NCI-H1092 (cell line): ENCODE measurements at regions not wholly inside any gene's neighbourhood (a gene's known extent, or its start where the extent isn't known, plus 50 kb on each side); places are given as distances from the start of the nearest gene placed in this dataset.

ENCODE experiments used
- DNase-seq: peaks from one replicate; lab custom pipeline; 2025; lab: John Stamatoyannopoulos, UW

DNA sequence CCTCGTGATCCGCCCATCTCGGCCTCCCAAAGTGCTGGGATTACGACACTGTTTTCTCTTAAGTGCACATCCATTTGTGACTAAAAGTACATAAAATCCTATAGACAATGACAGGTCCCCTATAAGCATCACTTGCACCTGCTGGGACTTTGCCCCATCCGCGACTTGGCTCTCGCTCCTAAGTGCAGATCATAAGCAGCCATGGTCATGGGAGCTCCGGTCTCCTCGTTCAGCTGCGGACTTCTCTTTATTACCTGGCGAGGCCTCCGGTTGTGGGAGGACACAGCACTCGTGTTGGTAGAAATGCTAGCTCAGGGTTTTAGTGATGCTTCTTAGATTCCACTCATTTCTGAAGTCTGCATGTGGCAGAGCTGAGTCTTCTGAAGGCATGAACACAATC lies 92.7 kb upstream of the ST6GAL2 start:
- DNase-seq, result no peak

DNA sequence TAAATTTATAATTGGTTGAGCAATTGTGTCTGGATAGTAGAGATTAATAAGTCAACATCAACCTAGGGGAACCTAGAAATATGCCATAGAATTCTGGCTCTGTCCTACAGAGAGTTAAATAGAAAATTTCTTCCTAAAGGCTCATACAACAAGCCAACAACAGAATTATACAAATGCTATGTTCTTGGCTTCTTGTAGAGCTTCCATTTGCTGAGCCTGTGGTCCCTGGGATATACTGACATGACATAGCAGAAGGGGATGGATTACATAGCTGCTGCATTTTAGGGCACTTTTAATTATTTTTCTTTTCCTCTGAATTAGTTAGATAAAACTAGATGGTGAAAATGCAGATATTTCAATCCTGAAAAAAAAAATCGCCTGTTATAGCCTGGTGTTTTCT lies 95.5 kb upstream of the ST6GAL2 start:
- DNase-seq, result no peak

DNA sequence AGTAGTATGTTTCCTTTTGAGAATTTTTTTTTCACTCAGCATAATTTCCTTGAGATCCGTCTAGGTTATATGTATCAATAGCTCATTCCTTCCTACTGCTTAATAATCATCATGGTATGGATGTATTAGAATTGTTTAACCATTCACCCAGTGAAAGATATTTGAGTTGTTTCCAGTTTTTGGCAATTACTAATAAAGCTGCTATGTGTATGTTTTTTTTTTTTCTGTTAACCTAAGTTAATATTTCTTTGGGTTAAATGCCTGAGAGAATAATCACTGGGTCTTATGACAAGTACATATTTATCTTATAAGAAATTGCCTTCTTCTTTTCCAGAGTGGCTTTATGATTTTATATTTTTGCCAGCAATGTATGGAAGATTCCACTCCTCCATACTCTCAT lies 96.4 kb upstream of the ST6GAL2 start:
- no peak for DNase-seq

DNA sequence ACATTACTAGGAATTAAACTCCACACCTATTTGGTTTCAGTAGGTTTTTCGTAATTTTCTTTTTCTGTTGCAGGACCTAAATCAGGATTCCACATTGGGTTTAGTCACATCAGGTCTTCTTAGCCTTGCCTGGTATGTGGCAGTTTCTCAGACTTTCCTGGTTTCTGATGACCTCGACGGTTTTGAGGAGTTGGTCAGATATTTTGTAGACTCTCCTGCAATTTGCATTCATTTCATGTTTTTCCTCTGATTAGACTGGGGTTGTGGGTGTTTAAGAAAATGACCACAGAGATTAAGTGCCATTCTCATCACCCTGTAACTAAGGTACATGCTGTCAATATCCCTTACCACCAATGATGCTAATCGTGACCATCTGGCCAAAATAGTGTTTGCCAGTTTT lies 97.3 kb upstream of the ST6GAL2 start:
- DNase-seq, result no peak

DNA sequence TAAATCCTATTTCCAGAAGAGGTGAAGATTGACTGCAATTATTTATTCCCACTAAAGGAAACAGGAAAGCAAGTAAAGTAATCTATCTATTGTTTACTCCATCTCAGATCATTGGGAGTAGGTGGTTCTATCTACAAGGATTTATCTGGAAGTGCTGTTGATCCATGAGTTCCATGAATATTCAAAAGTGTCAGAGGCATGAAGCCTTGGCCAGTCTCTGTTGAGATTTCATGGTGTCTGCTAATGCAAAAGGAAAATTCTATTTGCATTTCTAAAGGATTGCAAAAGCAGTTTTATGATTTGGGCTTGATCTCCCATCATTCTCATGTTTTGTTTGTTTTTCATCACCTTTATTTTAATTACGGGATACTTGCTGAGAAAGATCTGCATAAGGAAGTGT lies 102.4 kb upstream of the ST6GAL2 start:
- no peak for DNase-seq

DNA sequence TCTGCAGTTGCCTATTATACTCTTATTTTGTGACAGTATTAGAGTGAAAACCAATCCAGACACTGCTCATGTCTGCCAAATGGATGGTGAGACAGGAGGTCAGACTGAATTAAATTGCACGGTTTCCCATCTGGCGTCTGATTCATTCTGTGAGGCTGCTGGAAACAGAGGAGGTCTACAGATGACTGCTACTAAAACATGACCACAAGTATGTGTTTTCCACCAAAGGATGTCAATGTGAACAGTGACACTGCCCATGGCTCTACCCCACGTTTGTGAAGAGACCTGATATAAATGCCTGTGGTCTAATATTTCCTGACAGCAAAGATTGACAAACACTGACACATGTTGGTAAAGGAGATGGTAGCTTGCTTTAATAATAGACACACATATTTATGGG lies 104.3 kb upstream of the ST6GAL2 start:
- no peak for DNase-seq

DNA sequence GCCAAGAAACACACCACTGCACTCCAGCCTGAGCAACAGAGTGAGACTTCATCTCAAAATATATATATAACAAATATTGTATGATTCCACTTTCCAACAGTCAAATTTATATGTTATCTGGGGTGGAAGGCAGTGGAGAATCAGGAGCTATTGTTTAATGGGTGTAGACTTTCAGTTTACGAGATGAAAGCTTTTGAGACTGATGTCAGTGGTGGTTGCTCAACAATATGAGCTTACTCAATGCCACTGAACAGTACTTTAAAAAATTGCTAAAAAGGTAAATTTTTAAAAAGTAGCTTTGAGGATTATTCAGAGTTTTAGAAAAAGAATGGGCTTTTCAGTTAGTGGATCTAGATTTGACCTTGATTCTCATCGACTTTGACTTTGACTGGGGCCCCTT lies 105.9 kb upstream of the ST6GAL2 start:
- no peak for DNase-seq

DNA sequence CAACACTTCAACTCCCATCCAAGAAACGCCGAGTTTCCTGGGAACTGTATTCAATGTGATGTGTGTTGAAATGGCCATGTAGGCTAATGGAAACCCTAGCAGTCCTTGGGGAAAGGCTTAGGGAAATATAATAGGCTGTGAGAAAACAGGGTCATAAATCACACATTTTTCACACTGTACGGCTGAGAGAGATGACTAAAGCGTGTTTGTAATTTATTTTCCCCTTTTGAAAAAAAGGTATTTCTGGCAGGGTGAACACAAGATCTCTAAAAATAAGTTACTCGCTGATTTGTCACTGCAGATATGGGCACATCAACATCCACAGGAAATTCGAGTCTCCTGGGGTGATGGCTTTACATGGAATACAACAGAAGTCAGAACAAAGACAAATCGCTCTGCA lies 109.6 kb upstream of the ST6GAL2 start:
- no peak for DNase-seq

DNA sequence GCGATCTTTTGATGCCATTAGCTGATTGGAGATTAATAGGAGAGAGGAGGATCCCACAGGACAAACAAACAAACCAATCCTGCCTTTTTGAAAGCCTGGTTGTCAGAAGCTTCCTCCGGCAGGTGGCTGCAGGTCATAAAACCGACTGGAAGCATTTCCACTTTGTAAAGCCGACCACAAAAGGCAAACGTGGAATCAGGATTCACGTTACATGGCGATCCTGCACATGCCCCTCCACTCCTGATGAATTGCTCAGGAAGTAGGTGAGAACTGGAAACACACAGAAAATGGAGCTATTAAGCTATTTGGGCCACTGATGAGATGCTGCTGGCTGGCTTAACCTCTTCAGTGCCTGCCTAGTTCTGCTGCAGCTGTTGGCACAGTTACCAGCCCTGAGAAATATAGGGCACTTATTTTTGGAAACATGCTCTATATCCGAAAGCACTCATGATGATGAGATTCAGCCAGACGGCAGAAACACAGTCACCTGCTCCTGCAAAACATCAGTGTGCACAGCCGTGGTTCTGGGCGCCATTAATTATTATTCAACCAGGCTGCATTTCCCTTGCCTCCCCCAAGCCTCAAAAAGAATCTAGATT lies 110.3 kb upstream of the ST6GAL2 start:
- no peak for DNase-seq

DNA sequence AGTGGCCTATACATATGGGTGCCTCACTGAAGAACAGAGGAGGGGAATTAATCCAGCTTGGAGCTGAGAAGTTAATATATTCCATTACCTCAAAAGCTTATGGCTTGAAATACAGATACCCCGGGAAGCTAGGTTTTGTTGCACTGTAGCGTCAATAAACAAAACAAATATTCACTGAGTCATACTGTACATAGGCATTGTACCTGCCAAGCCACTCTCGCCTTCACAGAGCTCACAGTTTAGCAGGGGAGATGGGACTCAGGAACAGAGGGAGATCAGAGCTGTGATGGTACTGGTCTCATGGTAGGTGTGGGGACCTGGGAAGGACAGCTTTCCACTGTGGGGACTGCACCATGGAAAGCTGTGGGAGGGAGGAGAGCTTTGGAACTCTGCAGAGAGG lies 111.2 kb upstream of the ST6GAL2 start:
- DNase-seq, result no peak

DNA sequence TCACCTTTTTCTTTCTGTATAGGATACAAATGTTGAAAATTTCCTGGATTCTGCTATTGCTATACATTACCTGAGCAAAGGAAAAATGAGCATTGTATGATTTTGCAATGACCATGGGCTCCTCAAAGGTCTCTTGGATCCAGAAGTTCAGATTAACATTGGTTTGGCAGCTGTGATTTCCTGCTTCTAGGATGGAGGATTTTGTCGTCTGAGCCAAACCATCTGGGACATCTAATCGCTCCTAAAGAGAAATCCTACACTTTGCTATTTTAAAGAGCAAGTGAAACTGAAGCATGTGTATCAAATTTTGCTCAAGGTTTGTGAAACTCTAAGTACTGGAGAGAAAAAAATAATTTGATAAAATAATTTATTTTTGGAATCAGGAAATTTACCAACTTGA lies 115.1 kb upstream of the ST6GAL2 start:
- no peak for DNase-seq

DNA sequence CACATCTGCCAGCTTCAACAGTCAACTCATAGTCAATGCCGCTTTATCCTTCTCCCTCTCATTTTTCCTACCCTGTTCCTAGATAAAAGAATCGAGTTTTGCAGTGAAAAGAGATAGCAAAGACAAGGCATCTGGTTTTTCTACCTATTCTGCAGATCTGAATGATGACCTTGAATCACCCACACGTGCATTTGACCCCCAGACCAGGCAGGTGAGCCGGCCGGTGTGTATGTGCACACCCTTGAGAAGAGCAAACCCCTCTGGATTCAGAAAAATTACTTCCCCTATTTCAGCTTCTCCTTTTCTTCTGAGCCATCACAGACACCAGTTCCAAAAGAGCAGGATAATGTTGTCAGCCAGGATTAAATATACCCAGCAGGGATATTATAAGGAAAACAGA lies 115.6 kb upstream of the ST6GAL2 start:
- no peak for DNase-seq

DNA sequence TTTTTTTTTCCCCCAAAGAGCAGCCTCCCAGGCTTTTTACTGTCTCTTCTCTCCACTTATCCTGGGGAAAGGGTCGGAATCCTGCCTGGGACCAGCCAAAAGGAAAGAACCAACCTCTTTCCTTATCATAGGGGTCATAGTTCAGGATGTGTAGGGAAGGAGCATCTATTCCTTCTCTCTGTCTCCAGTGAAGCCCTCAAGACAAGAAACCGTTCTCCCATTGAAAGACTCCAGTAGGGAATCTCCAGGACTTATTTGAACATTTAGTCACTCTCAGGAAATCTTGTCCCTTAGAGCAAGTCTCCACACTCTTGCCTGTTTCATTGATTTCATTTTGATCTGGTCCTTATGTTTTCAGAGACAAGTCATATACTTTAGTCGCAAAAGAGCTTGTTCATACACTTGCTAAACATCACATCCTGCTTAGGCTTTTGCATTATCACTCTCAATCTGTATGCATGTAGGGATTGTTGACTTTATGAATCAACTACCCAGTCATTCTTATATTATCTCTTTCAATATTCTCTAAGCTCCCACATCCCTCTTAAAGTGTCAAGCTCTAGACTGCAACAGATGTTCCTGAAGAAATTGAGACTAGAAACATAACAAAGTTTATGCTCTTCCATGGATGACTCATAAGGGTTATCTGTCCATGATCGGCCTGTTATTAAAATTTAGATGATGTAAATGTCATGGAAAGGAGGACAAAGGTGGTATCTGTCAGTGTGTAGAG lies 116.2 kb upstream of the ST6GAL2 start:
- no peak for DNase-seq

DNA sequence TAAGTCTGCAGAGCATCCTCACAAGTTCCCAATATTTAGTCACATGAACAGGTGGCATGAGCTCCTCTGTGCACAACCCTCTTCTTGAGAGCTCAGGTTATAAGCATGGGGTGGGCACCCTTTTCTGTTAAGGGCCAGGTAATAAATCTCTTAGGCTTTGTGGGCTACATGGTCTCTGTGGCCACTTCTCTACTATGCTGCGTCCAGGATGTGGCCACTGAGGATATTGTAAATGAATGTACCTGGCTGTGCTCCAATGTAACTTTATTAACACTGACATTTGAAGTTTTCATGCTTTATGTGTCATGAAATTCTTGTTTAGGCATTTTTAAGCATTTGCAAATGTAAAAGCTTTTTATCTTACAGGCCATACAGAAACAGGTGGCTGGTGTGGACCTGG lies 116.8 kb upstream of the ST6GAL2 start:
- DNase-seq, result no peak

DNA sequence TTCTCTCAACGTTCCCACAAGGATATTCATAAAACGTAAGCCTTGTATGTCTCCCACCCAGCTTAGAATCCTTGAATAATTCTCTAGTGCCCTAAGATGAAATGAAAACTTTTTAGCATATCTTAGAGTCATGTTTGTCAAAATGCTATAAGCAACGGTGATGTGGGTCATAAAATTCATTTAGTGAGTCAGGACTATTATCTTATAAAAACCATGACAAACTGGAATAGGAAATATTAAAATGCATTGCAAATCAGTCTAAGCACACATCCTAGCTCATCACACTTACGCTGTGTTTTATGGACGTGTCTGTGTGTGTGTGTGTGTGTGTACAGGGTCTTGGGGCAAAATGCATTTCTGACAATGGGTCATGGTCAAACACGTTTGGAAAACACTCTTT lies 119.9 kb upstream of the ST6GAL2 start:
- no peak for DNase-seq

DNA sequence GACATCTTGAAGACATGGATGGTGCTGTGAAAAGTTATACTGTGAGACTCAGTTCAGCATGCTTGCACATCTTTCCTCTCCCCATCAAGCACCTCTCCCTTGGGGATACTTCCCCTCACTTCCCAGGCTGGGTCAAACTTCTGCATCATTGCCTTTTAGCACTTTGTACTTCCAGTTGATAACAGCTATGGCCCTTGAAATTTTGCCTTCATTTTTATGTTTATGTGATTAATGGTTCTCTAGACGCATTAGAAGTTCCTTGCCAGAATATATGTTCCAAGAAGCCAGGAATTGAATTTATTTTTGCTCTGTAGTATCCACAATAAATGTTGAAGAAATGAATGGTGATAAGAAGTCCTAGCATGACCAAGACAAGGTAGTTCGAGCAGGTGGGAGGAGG lies 120.9 kb upstream of the ST6GAL2 start:
- no peak for DNase-seq

DNA sequence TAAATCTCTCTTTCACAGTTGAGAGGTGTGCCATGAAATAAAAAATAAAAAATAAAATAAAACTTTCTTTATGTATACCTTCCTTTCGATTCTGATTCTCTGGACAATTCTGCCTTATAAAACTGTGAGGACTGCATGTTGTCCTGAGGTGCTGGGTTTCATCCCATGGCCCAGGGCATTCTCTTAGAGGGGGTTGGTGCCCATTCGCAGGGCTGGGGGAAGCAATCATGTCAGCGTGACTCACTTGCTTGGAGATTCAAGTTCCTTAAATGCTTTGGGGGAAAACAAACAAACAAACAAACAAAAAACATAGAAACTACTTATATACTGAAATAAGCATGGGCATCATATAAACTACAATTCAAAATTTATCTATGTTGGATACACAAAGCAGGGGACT lies 122.0 kb upstream of the ST6GAL2 start:
- DNase-seq, result no peak

DNA sequence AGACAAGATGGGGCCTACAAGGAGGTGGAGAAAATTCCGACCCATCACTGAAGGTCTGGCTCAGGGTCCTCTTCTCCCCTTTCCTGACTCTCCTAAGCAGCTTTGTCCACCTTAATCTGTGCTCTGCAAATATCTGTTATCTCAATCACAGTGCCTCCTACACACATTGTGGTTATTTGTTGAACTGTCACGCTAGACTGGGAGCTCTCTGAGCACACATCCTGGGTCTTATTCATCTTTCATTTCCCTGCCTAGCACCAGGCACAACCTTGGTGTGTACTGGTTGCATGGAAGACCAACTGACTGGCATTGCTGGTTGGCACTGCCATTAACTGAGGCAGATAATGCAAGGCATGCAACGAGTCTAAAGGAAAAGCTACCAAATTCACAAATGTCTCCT lies 122.9 kb upstream of the ST6GAL2 start:
- no peak for DNase-seq

DNA sequence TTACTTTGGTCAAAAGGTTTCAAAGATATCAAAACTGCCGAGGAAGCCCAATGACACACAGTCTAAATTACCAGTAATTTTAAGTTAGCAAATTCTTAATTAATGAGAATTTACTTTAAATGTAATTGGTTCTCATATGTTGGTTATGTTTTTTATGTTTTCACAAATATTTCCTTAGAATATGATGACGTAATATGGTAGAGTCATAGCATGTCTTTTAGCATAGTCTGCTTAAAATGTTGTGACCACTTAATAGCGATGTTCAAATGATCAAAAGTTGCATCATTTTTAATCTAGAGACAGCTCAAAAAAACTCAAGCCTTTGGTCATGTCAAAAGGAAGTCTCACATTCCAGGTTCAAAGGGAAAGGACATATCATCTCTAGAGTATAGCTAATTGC lies 123.3 kb upstream of the ST6GAL2 start:
- DNase-seq, result no peak

DNA sequence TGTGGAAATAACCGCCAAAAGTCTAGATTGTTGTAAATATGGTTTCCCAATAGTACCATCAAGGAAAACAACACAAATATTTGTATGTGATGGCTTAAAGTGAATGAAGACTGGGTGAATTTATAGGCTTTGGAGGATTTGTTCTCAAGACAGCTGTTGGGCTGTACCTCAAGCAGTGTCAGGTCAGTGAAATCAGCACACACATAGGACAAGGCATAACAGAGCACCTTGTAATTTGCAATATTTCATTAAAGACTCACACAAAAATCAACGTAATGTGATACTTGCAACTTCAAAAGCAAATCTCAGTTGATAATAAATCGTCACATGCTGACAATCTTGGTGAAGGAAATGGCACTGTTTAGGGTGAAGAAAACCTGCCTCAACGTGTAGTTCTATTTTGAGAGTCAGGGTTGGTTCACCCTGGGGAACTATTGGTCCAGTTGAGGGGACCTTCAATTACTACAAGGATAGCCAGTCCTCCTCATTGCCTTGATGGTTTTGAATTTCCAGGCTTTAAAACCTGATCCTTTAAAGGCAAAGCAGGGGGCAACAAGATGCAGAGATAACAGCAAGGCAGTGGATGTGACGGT lies 126.8 kb upstream of the ST6GAL2 start:
- no peak for DNase-seq

DNA sequence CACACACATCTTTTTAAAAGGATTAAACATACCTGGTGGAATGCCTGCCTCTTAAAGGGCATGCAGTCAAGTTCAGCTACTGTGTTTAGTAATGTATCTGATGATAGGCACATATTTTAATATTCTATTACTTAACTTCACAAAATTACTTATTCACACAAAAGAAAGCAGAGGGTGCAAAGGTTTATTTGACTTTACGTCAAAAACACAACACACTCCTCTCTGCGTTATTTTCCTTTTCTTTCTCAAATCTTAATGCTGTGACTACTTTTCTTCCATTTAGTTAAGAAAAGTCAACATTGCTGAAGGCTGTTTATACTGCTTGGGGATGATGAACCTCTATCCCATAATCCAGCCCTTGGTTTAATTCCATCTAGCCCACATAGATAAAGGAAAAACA lies 127.9 kb upstream of the ST6GAL2 start:
- DNase-seq, result no peak

DNA sequence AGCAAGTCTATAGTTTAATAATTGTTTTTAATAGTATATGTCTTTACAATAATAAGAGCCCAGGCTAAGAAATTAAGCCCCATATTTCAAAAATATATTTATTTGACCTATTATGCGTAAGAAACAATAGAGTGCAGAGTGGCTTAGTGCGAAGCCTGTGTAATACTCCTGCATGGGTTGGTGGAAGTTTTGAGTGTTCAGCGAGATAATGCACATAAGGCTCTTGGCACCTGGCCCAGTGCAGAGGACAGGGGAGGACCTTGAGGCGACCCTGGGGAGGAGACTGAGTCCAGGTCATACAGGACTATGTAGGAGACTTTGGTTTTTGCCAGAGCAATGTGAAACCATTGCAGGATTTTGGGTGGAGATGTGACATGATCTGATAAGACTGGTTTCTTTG lies 132.4 kb upstream of the ST6GAL2 start:
- no peak for DNase-seq

DNA sequence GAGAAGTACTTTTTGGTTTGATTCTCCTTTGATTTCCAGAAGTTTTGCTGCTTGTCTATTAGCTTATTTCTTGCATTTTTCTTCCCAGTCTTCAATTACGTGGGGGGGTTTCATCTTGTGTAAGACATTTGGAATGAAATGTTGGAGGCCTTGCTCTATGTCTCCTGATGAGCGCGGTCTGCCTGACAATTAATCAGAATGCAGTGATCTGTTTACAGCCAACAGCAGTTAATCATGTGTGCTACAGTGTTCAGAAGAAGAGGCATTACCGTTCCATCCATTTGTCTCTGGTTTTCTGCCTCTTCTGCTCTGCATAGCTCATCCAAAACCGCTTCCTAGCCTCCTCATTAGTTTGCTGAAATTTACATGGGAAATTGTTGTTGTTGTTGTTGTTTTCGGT lies 134.4 kb upstream of the ST6GAL2 start:
- DNase-seq, result no peak

DNA sequence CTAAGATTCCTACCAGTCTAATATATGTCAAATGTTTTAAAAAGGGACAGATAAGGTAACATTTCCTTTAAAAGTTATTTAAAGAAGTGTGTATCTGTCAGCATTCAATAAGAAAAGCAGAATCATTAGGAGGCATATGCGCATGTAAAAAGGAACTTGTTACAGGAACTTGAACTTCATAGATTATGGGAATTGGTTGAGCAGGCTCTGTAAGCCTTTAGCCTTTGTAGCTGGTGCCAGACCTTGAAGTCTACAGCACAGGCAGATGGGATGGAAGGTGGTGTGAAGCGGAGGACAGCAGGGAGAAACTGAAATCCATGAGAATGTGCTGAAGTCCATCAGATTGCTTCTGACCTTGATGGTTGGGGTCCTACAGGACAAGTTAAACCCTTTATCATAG lies 138.3 kb upstream of the ST6GAL2 start:
- DNase-seq, result no peak
